Fibroblast of villous mesenchyme (primary cell): ENCODE measurements at regions not wholly inside any gene's neighbourhood (a gene's known extent, or its start where the extent isn't known, plus 50 kb on each side); places are given as distances from the start of the nearest gene placed in this dataset.

Experiments
- DNase-seq: peaks from one replicate; pipeline ENCODE4 v3.0.0-alpha.2; 2010; ENCODE audit warnings: low read depth
- H3K4me3 ChIP-seq: 2 replicates; pipeline ENCODE4 v1.5.1; 2011; ENCODE audit warnings: low read depth, mild to moderate bottlenecking, low read length
- CTCF ChIP-seq: IDR thresholded peaks from 2 replicates; pipeline ENCODE4 v1.5.1; 2012; ENCODE audit warnings: low read depth, mild to moderate bottlenecking, low read length; ENCODE audit not compliant: insufficient read depth

- no peak for DNase-seq
- no peak for TF ChIP-seq CTCF
- no peak overlapping the region for H3K4me3 ChIP-seq
Observed at GRCh38 chr14:55746558-55746957, 166.6 kb downstream of the KTN1 start.

GRCh38 chr14:55747186-55747585, 167.2 kb downstream of the KTN1 start:
- H3K4me3 ChIP-seq, result no peak overlapping the region
- no peak for TF ChIP-seq CTCF
- DNase-seq, result no peak

GRCh38 chr14:55749201-55749812, 169.3 kb downstream of the KTN1 start:
- no peak for DNase-seq
- no peak for TF ChIP-seq CTCF
- no peak overlapping the region for H3K4me3 ChIP-seq

GRCh38 chr14:55749946-55750345, 169.9 kb downstream of the KTN1 start:
- H3K4me3 ChIP-seq, result no peak overlapping the region
- no peak for TF ChIP-seq CTCF
- no peak for DNase-seq

- peak; percentile 66 for DNase-seq
Observed at GRCh38 chr14:55752580-55753390, 172.8 kb downstream of the KTN1 start.

GRCh38 chr14:55754471-55754870, 174.5 kb downstream of the KTN1 start:
- no peak for TF ChIP-seq CTCF
- no peak overlapping the region for H3K4me3 ChIP-seq
- no peak for DNase-seq

More at GRCh38 chr14:55752580-55753390, 172.8 kb downstream of the KTN1 start:
- no peak overlapping the region for H3K4me3 ChIP-seq
- no peak for TF ChIP-seq CTCF

GRCh38 chr14:55754871-55755270, 174.9 kb downstream of the KTN1 start:
- DNase-seq, result no peak
- no peak for TF ChIP-seq CTCF

More at GRCh38 chr14:55754871-55755270, 174.9 kb downstream of the KTN1 start:
- H3K4me3 ChIP-seq, result no peak overlapping the region
